MM.1S (cell line): ENCODE measurements at regions not wholly inside any gene's neighbourhood (a gene's known extent, or its start where the extent isn't known, plus 50 kb on each side); places are given as distances from the start of the nearest gene placed in this dataset.

Source experiments
- CTCF ChIP-seq: fragments of 300-600 bp; sonication (generic); IDR thresholded peaks from 2 replicates; pipeline ENCODE4 v1.5.1; 2016; ENCODE audit warnings: antibody characterized with exemption, low read length, mixed read lengths
- EZH2phosphoT487 ChIP-seq: fragments of 300-600 bp; sonication (generic); IDR thresholded peaks from 2 replicates; pipeline ENCODE4 v1.6.1; 2018; ENCODE audit warnings: antibody characterized with exemption, low read length

GRCh38 chr3:161977063-161977462 is 480.5 kb downstream of the OTOL1 start:
- no peak for TF ChIP-seq CTCF
- no peak for TF ChIP-seq EZH2phosphoT487
